ENCODE measurements at regions not wholly inside any gene's neighbourhood (a gene's known extent, or its start where the extent isn't known, plus 50 kb on each side); places are given as distances from the start of the nearest gene placed in this dataset.

GRCh38 chr2:2762913-2763312, 431.8 kb upstream of the MYT1L start:
- Histone ChIP-seq H3K14ac (replicated peaks; ENCODE audit: low read depth, low read length) (no peak overlapping the region), H3K36me3 (ENCODE audit: control insufficient read depth, insufficient read depth, low read length) (no peaks in the 10 kb centered on the region), H3K18ac (ENCODE audit: low read depth, low read length) (no peak overlapping the region), H2AK5ac (ENCODE audit: low read depth, low read length) (no peak overlapping the region), H2BK120ac (ENCODE audit: low read depth, low read length) (no peak overlapping the region), H3K9ac (ENCODE audit: low read depth, low read length) (no peak overlapping the region), H3K27me3 (ENCODE audit: control insufficient read depth, insufficient read depth, low read length) (no peaks in the 10 kb centered on the region), H3K9me3 (ENCODE audit: control insufficient read depth, insufficient read depth, low read length) (peaks cover 72% of the 10 kb centered on the region), H3K23ac (ENCODE audit: low read depth, low read length) (no peak overlapping the region), H4K20me1 (ENCODE audit: insufficient read depth, low read length) (no peaks in the 10 kb centered on the region), H4K8ac (ENCODE audit: low read depth in 2 of 2, low read length in 2 of 2) (no peak overlapping the region), H2BK20ac (ENCODE audit: low read depth, low read length) (no peak overlapping the region), H2AK9ac (replicated peaks; ENCODE audit: low read depth, low read length, poor library complexity) (no peak overlapping the region), H4K91ac (ENCODE audit: insufficient read depth, low read depth, low read length) (no peak overlapping the region), H3K4me1 (ENCODE audit: control insufficient read depth, insufficient read depth, low read length) (no peaks in the 10 kb centered on the region), H2AFZ (replicated peaks; ENCODE audit: low read length, poor library complexity) (no peak overlapping the region), H2BK5ac (ENCODE audit: low read depth, low read length, poor library complexity, severe bottlenecking) (no peak overlapping the region), H3K79me1 (ENCODE audit: low read depth in 1 of 2, low read length in 2 of 2) (no peaks in the 10 kb centered on the region), H3K9me1 (ENCODE audit: insufficient read depth, low read length) (no peaks in the 10 kb centered on the region), H4K5ac (ENCODE audit: low read depth, low read length) (no peak overlapping the region), H2BK15ac (ENCODE audit: low read depth, low read length) (no peak overlapping the region), H3K4ac (ENCODE audit: low read depth, low read length) (no peak overlapping the region), H3K4me2 (ENCODE audit: low read depth, low read length) (no peak overlapping the region), H3K27ac (ENCODE audit: insufficient read depth, low read length) (no peak overlapping the region), H3K56ac (ENCODE audit: extremely low read depth, insufficient read depth, low read length) (no peak overlapping the region), H3K4me3 (ENCODE audit: insufficient read depth, low read depth, low read length) (no peak overlapping the region)
- TF ChIP-seq RAD21 (IDR thresholded peaks at IDR 0.05; ENCODE audit: low read length) (no peak), RFX5 (IDR thresholded peaks at IDR 0.05; ENCODE audit: low read depth, low read length) (no peak), FOS (IDR thresholded peaks at IDR 0.05; ENCODE audit: low read depth, low read length) (no peak), MAFK (IDR thresholded peaks at IDR 0.05; ENCODE audit: low read depth, low read length) (no peak), MAZ (IDR thresholded peaks at IDR 0.05; ENCODE audit: borderline replicate concordance, low read depth, low read length) (no peak), SMC3 (IDR thresholded peaks at IDR 0.05; ENCODE audit: low read depth, low read length) (no peak), CHD1 (IDR thresholded peaks at IDR 0.05; ENCODE audit: low read depth, low read length) (no peak), NFE2L2 (IDR thresholded peaks at IDR 0.05; ENCODE audit: low read depth, low read length) (no peak), RCOR1 (IDR thresholded peaks at IDR 0.05; ENCODE audit: insufficient replicate concordance, low read length) (no peak), MXI1 (IDR thresholded peaks at IDR 0.05; ENCODE audit: borderline replicate concordance, low read depth, low read length) (no peak), BHLHE40 (IDR thresholded peaks at IDR 0.05; ENCODE audit: low read depth, low read length) (no peak), CEBPB (IDR thresholded peaks at IDR 0.05; ENCODE audit: low read depth, low read length) (no peak), POLR2A (IDR thresholded peaks at IDR 0.05; ENCODE audit: low read depth, low read length) (no peak)
- TF ChIP-seq, protein P1, sequence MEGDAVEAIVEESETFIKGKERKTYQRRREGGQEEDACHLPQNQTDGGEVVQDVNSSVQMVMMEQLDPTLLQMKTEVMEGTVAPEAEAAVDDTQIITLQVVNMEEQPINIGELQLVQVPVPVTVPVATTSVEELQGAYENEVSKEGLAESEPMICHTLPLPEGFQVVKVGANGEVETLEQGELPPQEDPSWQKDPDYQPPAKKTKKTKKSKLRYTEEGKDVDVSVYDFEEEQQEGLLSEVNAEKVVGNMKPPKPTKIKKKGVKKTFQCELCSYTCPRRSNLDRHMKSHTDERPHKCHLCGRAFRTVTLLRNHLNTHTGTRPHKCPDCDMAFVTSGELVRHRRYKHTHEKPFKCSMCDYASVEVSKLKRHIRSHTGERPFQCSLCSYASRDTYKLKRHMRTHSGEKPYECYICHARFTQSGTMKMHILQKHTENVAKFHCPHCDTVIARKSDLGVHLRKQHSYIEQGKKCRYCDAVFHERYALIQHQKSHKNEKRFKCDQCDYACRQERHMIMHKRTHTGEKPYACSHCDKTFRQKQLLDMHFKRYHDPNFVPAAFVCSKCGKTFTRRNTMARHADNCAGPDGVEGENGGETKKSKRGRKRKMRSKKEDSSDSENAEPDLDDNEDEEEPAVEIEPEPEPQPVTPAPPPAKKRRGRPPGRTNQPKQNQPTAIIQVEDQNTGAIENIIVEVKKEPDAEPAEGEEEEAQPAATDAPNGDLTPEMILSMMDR (conservative IDR thresholded peaks at IDR 0.05; ENCODE audit: low read depth, low read length): no peak
- TF ChIP-seq, protein P2, sequence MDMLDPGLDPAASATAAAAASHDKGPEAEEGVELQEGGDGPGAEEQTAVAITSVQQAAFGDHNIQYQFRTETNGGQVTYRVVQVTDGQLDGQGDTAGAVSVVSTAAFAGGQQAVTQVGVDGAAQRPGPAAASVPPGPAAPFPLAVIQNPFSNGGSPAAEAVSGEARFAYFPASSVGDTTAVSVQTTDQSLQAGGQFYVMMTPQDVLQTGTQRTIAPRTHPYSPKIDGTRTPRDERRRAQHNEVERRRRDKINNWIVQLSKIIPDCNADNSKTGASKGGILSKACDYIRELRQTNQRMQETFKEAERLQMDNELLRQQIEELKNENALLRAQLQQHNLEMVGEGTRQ (IDR thresholded peaks at IDR 0.05; ENCODE audit: low read depth, low read length): no peak
- TF ChIP-seq, protein P3, sequence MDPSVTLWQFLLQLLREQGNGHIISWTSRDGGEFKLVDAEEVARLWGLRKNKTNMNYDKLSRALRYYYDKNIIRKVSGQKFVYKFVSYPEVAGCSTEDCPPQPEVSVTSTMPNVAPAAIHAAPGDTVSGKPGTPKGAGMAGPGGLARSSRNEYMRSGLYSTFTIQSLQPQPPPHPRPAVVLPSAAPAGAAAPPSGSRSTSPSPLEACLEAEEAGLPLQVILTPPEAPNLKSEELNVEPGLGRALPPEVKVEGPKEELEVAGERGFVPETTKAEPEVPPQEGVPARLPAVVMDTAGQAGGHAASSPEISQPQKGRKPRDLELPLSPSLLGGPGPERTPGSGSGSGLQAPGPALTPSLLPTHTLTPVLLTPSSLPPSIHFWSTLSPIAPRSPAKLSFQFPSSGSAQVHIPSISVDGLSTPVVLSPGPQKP (IDR thresholded peaks at IDR 0.05; ENCODE audit: borderline replicate concordance, low read depth, low read length): no peak
- BruUV-seq (replicated peaks): no TSS peak
- ChIA-PET CTCF (no interaction called here), POLR2A (ENCODE audit: unreplicated experiment) (no interaction called here)
- WGBS, 2 experiments (ENCODE audit: extremely low coverage in 2 of 2, insufficient read length in 1 of 2): no CpG with 5 or more reads among the region's 11 CpGs
- ATAC-seq (ENCODE audit: low read depth) (no peak), DNase-seq (no peak)
- intact Hi-C loops (cut with micrococcal nuclease): no loop called here
- in situ Hi-C loops (cut with MboI; ENCODE audit: low sequenced_read_pairs): no loop called here
- dilution Hi-C loops (cut with HindIII; ENCODE audit: low sequenced_read_pairs, unreplicated experiment): no loop called here
